DMS53 treated with DMSO at 0.1 percent for 48 hours (cell line): ENCODE measurements at regions not wholly inside any gene's neighbourhood (a gene's known extent, or its start where the extent isn't known, plus 50 kb on each side); places are given as distances from the start of the nearest gene placed in this dataset.

Experiments
- DNase-seq: peaks from one replicate; lab custom pipeline; 2025; ENCODE audit not compliant: unreplicated experiment; lab: John Stamatoyannopoulos, UW

- no peak for DNase-seq
Observed at GRCh38 chr10:34869135-34869836, 54.2 kb upstream of the PARD3 start.

- no peak for DNase-seq
Observed at GRCh38 chr10:34868589-34868988, 53.5 kb upstream of the PARD3 start.

DNA sequence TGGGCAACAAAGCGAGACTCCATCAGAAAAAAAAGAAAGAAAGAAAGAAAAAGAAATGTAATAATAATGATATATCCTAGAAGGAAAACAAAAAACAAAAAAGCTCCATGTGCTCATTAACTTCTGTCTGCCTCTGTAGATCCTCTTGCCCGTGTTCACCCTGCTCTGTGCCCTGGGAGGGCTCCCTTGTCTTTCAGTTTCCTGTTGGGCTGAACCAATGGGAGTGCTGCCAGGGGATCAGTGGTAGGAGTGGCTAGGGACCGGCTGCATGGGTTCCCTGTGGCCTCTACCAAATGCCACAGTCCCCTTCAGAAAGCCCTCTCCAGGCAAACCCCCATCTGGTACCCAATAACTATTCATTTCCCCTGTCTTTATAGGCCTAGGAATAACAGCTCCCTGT lies 51.8 kb upstream of the PARD3 start:
- no peak for DNase-seq
